ENCODE measurements at regions not wholly inside any gene's neighbourhood (a gene's known extent, or its start where the extent isn't known, plus 50 kb on each side); places are given as distances from the start of the nearest gene placed in this dataset.

- H3K27me3 ChIP-seq (ENCODE audit: control insufficient read depth in 5 of 5, insufficient read depth in 4 of 5, low read length in 5 of 5): no peaks in the 10 kb centered on the region
- peaks cover 0 to 10% (median 0%) of the 10 kb centered on the region in 5 donors for H3K9me3 ChIP-seq (ENCODE audit: control insufficient read depth in 5 of 5, low read length in 5 of 5)
- no peak overlapping the region for H3K9ac ChIP-seq (ENCODE audit: low read length in 5 of 5)
- no peak overlapping the region for H3K27ac ChIP-seq (ENCODE audit: low read depth, low read length)
- H3K4me1 ChIP-seq (ENCODE audit: control insufficient read depth in 5 of 5, insufficient read depth in 5 of 5, low read length in 5 of 5): no peaks in the 10 kb centered on the region
- H3K36me3 ChIP-seq (ENCODE audit: control insufficient read depth in 5 of 5, insufficient read depth in 5 of 5, low read length in 5 of 5): no peaks in the 10 kb centered on the region
- H3K4me3 ChIP-seq (ENCODE audit: low read depth in 1 of 5, low read length in 5 of 5): no peak overlapping the region
Measured at GRCh38 chr1:59243978-59244377, 52.9 kb upstream of the FGGY start.

- Histone ChIP-seq H3K9me3 (ENCODE audit: control insufficient read depth in 5 of 5, low read length in 5 of 5) (peaks cover 0 to 10% (median 0%) of the 10 kb centered on the region in 5 donors), H3K4me3 (ENCODE audit: low read depth in 1 of 5, low read length in 5 of 5) (no peak overlapping the region), H3K27me3 (ENCODE audit: control insufficient read depth in 5 of 5, insufficient read depth in 4 of 5, low read length in 5 of 5) (no peaks in the 10 kb centered on the region), H3K36me3 (ENCODE audit: control insufficient read depth in 5 of 5, insufficient read depth in 5 of 5, low read length in 5 of 5) (no peaks in the 10 kb centered on the region), H3K4me1 (ENCODE audit: control insufficient read depth in 5 of 5, insufficient read depth in 5 of 5, low read length in 5 of 5) (peaks cover 0 to 3% (median under 1%) of the 10 kb centered on the region in 5 donors), H3K9ac (ENCODE audit: low read length in 5 of 5) (no peak overlapping the region), H3K27ac (ENCODE audit: low read depth, low read length) (no peak overlapping the region)
Measured at GRCh38 chr1:59244891-59245290, 52.0 kb upstream of the FGGY start.

Measured in subcutaneous abdominal adipose tissue (tissue), 5 donors.